ENCODE measurements at regions not wholly inside any gene's neighbourhood (a gene's known extent, or its start where the extent isn't known, plus 50 kb on each side); places are given as distances from the start of the nearest gene placed in this dataset.

- Histone ChIP-seq H3K27me3 (no peaks in the 10 kb centered on the region), H3K4me3 (no peak overlapping the region), H3K9me3 (no peaks in the 10 kb centered on the region), H3K36me3 (no peaks in the 10 kb centered on the region), H3K4me1 (no peaks in the 10 kb centered on the region), H3K27ac (no peak overlapping the region)
- ATAC-seq (ENCODE audit: low FRiP score in 2 of 2), result no peak
- TF ChIP-seq CTCF (IDR thresholded peaks at IDR 0.05) (no peak), POLR2A (IDR thresholded peaks at IDR 0.05) (no peak), EP300 (IDR thresholded peaks at IDR 0.05) (no peak), POLR2AphosphoS5 (IDR thresholded peaks at IDR 0.05) (no peak)
- DNase-seq, result no peak
These were observed 348.6 kb downstream of the GRXCR1 start for GRCh38 chr4:43241104-43241503.

- no peak for TF ChIP-seq POLR2A (IDR thresholded peaks at IDR 0.05)
- TF ChIP-seq CTCF (IDR thresholded peaks at IDR 0.05), result no peak
- no peak for TF ChIP-seq POLR2AphosphoS5 (IDR thresholded peaks at IDR 0.05)
- no peak for TF ChIP-seq EP300 (IDR thresholded peaks at IDR 0.05)
- H3K27ac ChIP-seq, result no peak overlapping the region
- ATAC-seq (ENCODE audit: low FRiP score in 2 of 2) (no peak), DNase-seq (no peak)
- H3K4me1 ChIP-seq, result no peaks in the 10 kb centered on the region
- H3K36me3 ChIP-seq, result no peaks in the 10 kb centered on the region
- 34 to 39% methylated on average over 2 of the region's 2 CpGs for WGBS, 2 donors
- H3K4me3 ChIP-seq, result no peak overlapping the region
- no peaks in the 10 kb centered on the region for H3K27me3 ChIP-seq
- no peaks in the 10 kb centered on the region for H3K9me3 ChIP-seq
These were observed 350.1 kb downstream of the GRXCR1 start for GRCh38 chr4:43242606-43243005.

GRCh38 chr4:43243433-43244116, 351.1 kb downstream of the GRXCR1 start:
- Histone ChIP-seq H3K9me3 (no peaks in the 10 kb centered on the region), H3K27ac (no peak overlapping the region), H3K4me3 (no peak overlapping the region), H3K36me3 (no peaks in the 10 kb centered on the region), H3K4me1 (no peaks in the 10 kb centered on the region), H3K27me3 (no peaks in the 10 kb centered on the region)
- DNase-seq (no peak), ATAC-seq (ENCODE audit: low FRiP score in 2 of 2) (no peak)
- no peak for TF ChIP-seq POLR2AphosphoS5 (IDR thresholded peaks at IDR 0.05)
- no peak for TF ChIP-seq EP300 (IDR thresholded peaks at IDR 0.05)
- WGBS, 2 donors, result 76 to 83% methylated on average over 4 of the region's 4 CpGs

- Histone ChIP-seq H3K9me3 (no peaks in the 10 kb centered on the region), H3K27me3 (no peaks in the 10 kb centered on the region), H3K27ac (no peak overlapping the region), H3K4me3 (no peak overlapping the region), H3K4me1 (no peaks in the 10 kb centered on the region), H3K36me3 (no peaks in the 10 kb centered on the region)
- no peak for DNase-seq
- TF ChIP-seq POLR2A (IDR thresholded peaks at IDR 0.05) (no peak), EP300 (IDR thresholded peaks at IDR 0.05) (no peak), CTCF (IDR thresholded peaks at IDR 0.05) (no peak), POLR2AphosphoS5 (IDR thresholded peaks at IDR 0.05) (no peak)
- 39 to 61% methylated on average over 1 of the region's 1 CpG for WGBS, 2 donors
- no peak for ATAC-seq (ENCODE audit: low FRiP score in 2 of 2)
These were observed 352.3 kb downstream of the GRXCR1 start for GRCh38 chr4:43244688-43245382.

GRCh38 chr4:43251841-43252240, 359.3 kb downstream of the GRXCR1 start:
- Histone ChIP-seq H3K27me3 (no peaks in the 10 kb centered on the region), H3K27ac (no peak overlapping the region), H3K4me1 (no peaks in the 10 kb centered on the region), H3K4me3 (no peak overlapping the region), H3K9me3 (no peaks in the 10 kb centered on the region), H3K36me3 (no peaks in the 10 kb centered on the region)
- DNase-seq, result no peak
- 78 to 86% methylated on average over 2 of the region's 2 CpGs for WGBS, 2 donors
- TF ChIP-seq EP300 (IDR thresholded peaks at IDR 0.05), result no peak
- no peak for TF ChIP-seq POLR2AphosphoS5 (IDR thresholded peaks at IDR 0.05)
- TF ChIP-seq CTCF (IDR thresholded peaks at IDR 0.05), result no peak
- TF ChIP-seq POLR2A (IDR thresholded peaks at IDR 0.05), result no peak
- no peak for ATAC-seq (ENCODE audit: low FRiP score in 2 of 2)
